Upper lobe of left lung (tissue), 6 donors: ENCODE measurements at regions not wholly inside any gene's neighbourhood (a gene's known extent, or its start where the extent isn't known, plus 50 kb on each side); places are given as distances from the start of the nearest gene placed in this dataset.

Experiments
- ATAC-seq, 2 donors: fragments of 200-7000 bp; cut with Tn5 transposase; one replicate each; pipeline ENCODE4 v1.9.1; 2022; ENCODE audit warnings: mild to moderate bottlenecking in 2 of 2, moderate library complexity in 2 of 2; ENCODE audit not compliant: low FRiP score in 2 of 2
- DNase-seq, 2 donors: peaks; one replicate each; pipeline ENCODE4 v3.0.0-alpha.2; 2019 to 2020
- H3K27ac ChIP-seq, 4 donors: fragments of 200-600 bp; sonication (generic); one replicate each; pipeline ENCODE4 v1.5.1; 2016 to 2019
- H3K27me3 ChIP-seq, 4 donors: fragments of 200-600 bp; sonication (generic); one replicate each; pipeline ENCODE4 v1.5.1; 2017 to 2019
- H3K36me3 ChIP-seq, 4 donors: fragments of 200-600 bp; sonication (generic); one replicate each; pipeline ENCODE4 v1.5.1; 2016 to 2019
- H3K4me1 ChIP-seq, 4 donors: fragments of 200-600 bp; sonication (generic); one replicate each; pipeline ENCODE4 v1.5.1; 2018 to 2019
- H3K4me3 ChIP-seq, 4 donors: fragments of 200-600 bp; sonication (generic); one replicate each; pipeline ENCODE4 v1.5.1; 2017 to 2019; ENCODE audit warnings: mild to moderate bottlenecking in 2 of 4, moderate library complexity in 1 of 4
- H3K9me3 ChIP-seq, 4 donors: fragments of 200-600 bp; sonication (generic); one replicate each; pipeline ENCODE4 v1.5.1; 2018 to 2019
- EP300 ChIP-seq, 4 donors: sonication (generic); formaldehyde crosslinking; IDR thresholded peaks; one replicate each; pipeline ENCODE4 v1.5.1; 2017; ENCODE audit warnings: antibody characterized with exemption in 4 of 4, control low read depth in 2 of 4
- POLR2A ChIP-seq, 4 donors: fragments of 450-650 bp; IDR thresholded peaks; one replicate each; pipeline ENCODE4 v1.5.1; 2016 to 2017; ENCODE audit warnings: antibody characterized with exemption in 4 of 4, mild to moderate bottlenecking in 2 of 4
- POLR2AphosphoS5 ChIP-seq, 2 donors: sonication (generic); formaldehyde crosslinking; IDR thresholded peaks; one replicate each; pipeline ENCODE4 v1.5.1; 2017; ENCODE audit warnings: antibody characterized with exemption in 2 of 2
- WGBS, 2 donors: methylation state at CpG; one replicate each; pipeline ENCODE4 v1.1.5; 2017 to 2018; 5-methylcytosine and 5-hydroxymethylcytosine counted together
- TF ChIP-seq, protein P1 (sequence below), 6 experiments: fragments of 450-650 bp in 4 of 6; fragments of 200-600 bp in 2 of 6; sonication (generic) in 2 of 6; IDR thresholded peaks; one replicate each; pipeline ENCODE4 v1.5.1; 2016 to 2019; ENCODE audit warnings: antibody characterized with exemption in 6 of 6
- donor health status: DM: no; HTN: no; CAD: no; lungs with moderate emphysema.
- donor health status: DM: no; HTN: yes; CAD: no; lungs with severe emphysema.

DNA sequence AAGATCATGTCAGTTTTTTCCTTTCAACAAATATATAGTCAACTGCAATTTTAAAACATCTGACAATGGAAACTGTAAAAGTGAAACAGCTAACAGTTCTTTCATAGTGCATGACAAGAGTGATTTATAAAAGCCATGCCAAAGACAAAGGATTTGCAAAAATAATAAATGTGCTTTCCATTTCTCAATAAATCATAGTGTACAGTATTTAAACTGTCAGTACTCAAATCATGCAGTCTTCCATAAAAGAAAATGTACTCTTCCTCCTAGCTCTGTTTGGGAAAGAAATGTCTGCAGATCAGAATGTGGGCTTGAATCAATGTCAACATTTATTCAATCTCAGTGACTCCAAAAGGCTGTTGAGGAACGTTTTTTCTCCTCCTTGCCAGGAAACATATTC, 131.7 kb upstream of the PDE1A start:
- Histone ChIP-seq H3K36me3 (no peaks in the 10 kb centered on the region), H3K4me3 (no peak overlapping the region), H3K27ac (no peak overlapping the region), H3K4me1 (no peaks in the 10 kb centered on the region), H3K27me3 (no peaks in the 10 kb centered on the region), H3K9me3 (no peaks in the 10 kb centered on the region)
- DNase-seq (no peak), ATAC-seq (no peak)
- no peak for TF ChIP-seq POLR2AphosphoS5 (IDR thresholded peaks at IDR 0.05)
- TF ChIP-seq, protein P1, sequence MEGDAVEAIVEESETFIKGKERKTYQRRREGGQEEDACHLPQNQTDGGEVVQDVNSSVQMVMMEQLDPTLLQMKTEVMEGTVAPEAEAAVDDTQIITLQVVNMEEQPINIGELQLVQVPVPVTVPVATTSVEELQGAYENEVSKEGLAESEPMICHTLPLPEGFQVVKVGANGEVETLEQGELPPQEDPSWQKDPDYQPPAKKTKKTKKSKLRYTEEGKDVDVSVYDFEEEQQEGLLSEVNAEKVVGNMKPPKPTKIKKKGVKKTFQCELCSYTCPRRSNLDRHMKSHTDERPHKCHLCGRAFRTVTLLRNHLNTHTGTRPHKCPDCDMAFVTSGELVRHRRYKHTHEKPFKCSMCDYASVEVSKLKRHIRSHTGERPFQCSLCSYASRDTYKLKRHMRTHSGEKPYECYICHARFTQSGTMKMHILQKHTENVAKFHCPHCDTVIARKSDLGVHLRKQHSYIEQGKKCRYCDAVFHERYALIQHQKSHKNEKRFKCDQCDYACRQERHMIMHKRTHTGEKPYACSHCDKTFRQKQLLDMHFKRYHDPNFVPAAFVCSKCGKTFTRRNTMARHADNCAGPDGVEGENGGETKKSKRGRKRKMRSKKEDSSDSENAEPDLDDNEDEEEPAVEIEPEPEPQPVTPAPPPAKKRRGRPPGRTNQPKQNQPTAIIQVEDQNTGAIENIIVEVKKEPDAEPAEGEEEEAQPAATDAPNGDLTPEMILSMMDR (IDR thresholded peaks at IDR 0.05) = no peak
- TF ChIP-seq POLR2A (IDR thresholded peaks at IDR 0.05) = no peak
- no peak for TF ChIP-seq EP300 (IDR thresholded peaks at IDR 0.05)
- WGBS, 2 donors = 0 to 3% methylated on average over 1 of the region's 1 CpG

DNA sequence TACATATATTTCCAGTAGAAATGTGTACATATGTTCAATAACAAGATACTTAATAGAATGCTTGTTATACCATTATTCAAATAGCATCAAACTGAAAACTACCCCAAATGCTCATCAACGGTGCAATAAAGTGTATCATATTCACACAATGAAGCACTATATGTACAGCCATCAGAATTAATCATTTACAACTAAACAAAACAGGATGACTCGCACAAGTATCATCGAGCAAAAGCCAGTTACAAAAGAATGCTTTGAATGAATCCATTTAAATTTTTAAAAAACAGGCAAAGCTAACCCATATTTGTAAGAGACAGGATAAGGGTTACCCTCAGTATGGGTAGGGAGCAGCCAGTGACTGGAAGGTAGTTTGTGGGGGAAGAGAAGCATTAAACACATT, 132.8 kb upstream of the PDE1A start:
- Histone ChIP-seq H3K4me3 (no peak overlapping the region), H3K9me3 (no peaks in the 10 kb centered on the region), H3K27me3 (no peaks in the 10 kb centered on the region), H3K27ac (no peak overlapping the region), H3K4me1 (no peaks in the 10 kb centered on the region), H3K36me3 (no peaks in the 10 kb centered on the region)
- TF ChIP-seq EP300 (IDR thresholded peaks at IDR 0.05) (no peak), POLR2AphosphoS5 (IDR thresholded peaks at IDR 0.05) (no peak), POLR2A (IDR thresholded peaks at IDR 0.05) (no peak)
- TF ChIP-seq, protein P1 (IDR thresholded peaks at IDR 0.05) = no peak
- ATAC-seq (no peak), DNase-seq (no peak)
- 89 to 92% methylated on average over 3 of the region's 3 CpGs for WGBS, 2 donors

DNA sequence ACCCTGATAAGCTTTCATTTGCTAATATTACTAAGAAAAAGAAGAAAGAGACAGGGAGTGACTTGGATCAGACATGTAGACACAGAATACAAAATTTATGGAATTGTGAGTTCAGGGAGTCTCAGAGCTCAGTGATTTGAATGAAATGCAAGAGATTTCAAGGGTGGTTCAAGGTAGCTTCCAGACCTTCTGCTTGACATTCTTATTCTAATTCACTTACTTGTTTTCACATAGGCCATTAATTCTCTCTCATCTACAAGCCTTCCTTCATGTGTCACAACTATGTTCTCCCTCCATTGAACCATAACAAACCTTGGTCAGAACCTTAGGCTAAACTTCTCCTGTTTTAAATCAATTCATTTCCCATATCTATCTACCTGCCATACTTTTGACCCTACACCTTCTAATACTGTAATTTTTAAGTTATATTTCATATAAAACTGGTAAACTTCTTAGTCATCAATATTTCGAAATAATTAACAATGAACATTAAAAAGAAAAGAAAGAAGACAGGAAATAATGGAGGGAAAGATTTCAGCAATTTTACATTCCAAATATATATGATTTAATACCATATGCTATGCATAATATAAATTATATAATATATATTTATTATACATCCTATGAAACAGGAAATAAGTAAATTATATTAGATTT, 139.2 kb upstream of the PDE1A start:
- ATAC-seq (no peak), DNase-seq (no peak)
- Histone ChIP-seq H3K4me1 (no peaks in the 10 kb centered on the region), H3K27me3 (no peaks in the 10 kb centered on the region), H3K36me3 (no peaks in the 10 kb centered on the region), H3K9me3 (no peaks in the 10 kb centered on the region), H3K4me3 (no peak overlapping the region), H3K27ac (no peak overlapping the region)
- no peak for TF ChIP-seq POLR2AphosphoS5 (IDR thresholded peaks at IDR 0.05)
- 64 to 81% methylated on average over 1 of the region's 1 CpG for WGBS, 2 donors

DNA sequence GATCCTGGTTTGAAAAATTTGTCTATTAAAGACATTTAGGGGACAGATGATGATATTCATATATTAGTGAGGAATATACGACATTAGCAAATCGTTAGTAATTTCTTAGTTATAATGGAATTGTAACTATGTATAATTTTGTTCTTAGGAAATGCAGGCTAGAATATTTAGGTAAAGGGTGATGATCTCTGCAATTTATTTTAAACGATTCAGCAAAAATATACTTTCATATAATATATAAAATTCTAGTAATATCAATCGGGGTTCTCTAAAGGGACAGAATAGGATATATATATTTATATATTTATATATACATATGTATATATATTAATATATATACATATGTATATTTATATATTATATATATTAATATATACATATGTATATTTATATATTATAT, 142.5 kb upstream of the DNAJC10 start:
- DNase-seq = no peak
- H3K4me3 ChIP-seq = no peak overlapping the region

DNA sequence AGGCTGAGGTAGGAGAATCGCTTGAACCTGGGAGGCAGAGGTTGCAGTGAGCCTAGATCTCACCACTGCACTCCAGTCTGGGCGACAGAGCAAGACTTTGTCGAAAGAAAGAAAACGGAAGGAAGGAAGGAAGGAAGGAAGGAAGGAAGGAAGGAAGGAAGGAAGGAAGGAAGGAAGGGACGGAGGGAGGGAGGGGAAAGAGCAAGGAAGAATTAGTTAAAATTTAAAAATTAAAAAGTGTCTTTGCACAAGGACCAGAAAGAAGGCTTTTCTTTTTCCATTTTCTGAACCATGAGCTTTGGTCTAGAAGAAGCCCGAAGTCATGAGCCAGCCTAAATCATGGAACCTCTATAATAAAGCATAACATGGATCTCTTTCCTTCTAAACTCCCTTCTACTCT, 138.2 kb upstream of the DNAJC10 start:
- Histone ChIP-seq H3K4me1 (no peaks in the 10 kb centered on the region), H3K4me3 (no peak overlapping the region), H3K27ac (no peak overlapping the region), H3K9me3 (no peaks in the 10 kb centered on the region), H3K27me3 (no peaks in the 10 kb centered on the region), H3K36me3 (no peaks in the 10 kb centered on the region)
- TF ChIP-seq, protein P1 (IDR thresholded peaks at IDR 0.05) = no peak
- TF ChIP-seq POLR2AphosphoS5 (IDR thresholded peaks at IDR 0.05) = no peak
- no peak for TF ChIP-seq EP300 (IDR thresholded peaks at IDR 0.05)
- TF ChIP-seq POLR2A (IDR thresholded peaks at IDR 0.05) = no peak
- ATAC-seq (no peak), DNase-seq (no peak)
- 79% methylated on average over 3 to 6 of the region's 6 CpGs for WGBS, 2 donors

More for the DNA sequence above, 142.5 kb upstream of the DNAJC10 start:
- 94 to 95% methylated on average over 4 of the region's 4 CpGs for WGBS, 2 donors
- no peak overlapping the region for H3K27ac ChIP-seq
- ATAC-seq = no peak
- TF ChIP-seq POLR2A (IDR thresholded peaks at IDR 0.05) (no peak), POLR2AphosphoS5 (IDR thresholded peaks at IDR 0.05) (no peak), EP300 (IDR thresholded peaks at IDR 0.05) (no peak)
- TF ChIP-seq, protein P1 (IDR thresholded peaks at IDR 0.05) = no peak
- no peaks in the 10 kb centered on the region for H3K9me3 ChIP-seq
- H3K27me3 ChIP-seq = no peaks in the 10 kb centered on the region
- no peaks in the 10 kb centered on the region for H3K36me3 ChIP-seq
- H3K4me1 ChIP-seq = no peaks in the 10 kb centered on the region
